HepG2 (cell line): ENCODE measurements at regions not wholly inside any gene's neighbourhood (a gene's known extent, or its start where the extent isn't known, plus 50 kb on each side); places are given as distances from the start of the nearest gene placed in this dataset.
A peak's percentile ranks its signal among the peaks of the same experiment; 100 is the strongest.

Experiments
- BRD4 ChIP-seq: sonication (generic); formaldehyde crosslinking; IDR thresholded peaks from 2 replicates; pipeline ENCODE4 v1.4.0; 2020; ENCODE audit warnings: missing genetic modification reagents
- HNRNPUL1 ChIP-seq: fragments of 200-400 bp; formaldehyde crosslinking; IDR thresholded peaks from 2 replicates; pipeline ENCODE4 v1.6.1; 2017; ENCODE audit warnings: low read depth, mild to moderate bottlenecking, low read length, moderate library complexity
- IKZF4 ChIP-seq: sonication (generic); formaldehyde crosslinking; IDR thresholded peaks from 2 replicates; pipeline ENCODE4 v1.5.1; 2020; ENCODE audit warnings: borderline replicate concordance, mild to moderate bottlenecking, low read depth, missing genetic modification reagents; ENCODE audit errors: not compliant biosample characterization
- MAF1 ChIP-seq: sonication (generic); formaldehyde crosslinking; IDR thresholded peaks from 2 replicates; pipeline ENCODE4 v1.5.0; 2020; ENCODE audit warnings: missing genetic modification reagents, borderline replicate concordance
- MZF1 ChIP-seq: sonication (generic); formaldehyde crosslinking; IDR thresholded peaks from 2 replicates; pipeline ENCODE4 v1.8.1; 2023; ENCODE audit warnings: mild to moderate bottlenecking, missing genetic modification reagents, borderline replicate concordance
- PRPF4 ChIP-seq: fragments of 200-400 bp; formaldehyde crosslinking; IDR thresholded peaks from 2 replicates; pipeline ENCODE4 v1.6.1; 2016; ENCODE audit warnings: low read length, low read depth; ENCODE audit not compliant: poor library complexity, severe bottlenecking
- XBP1 ChIP-seq: sonication (generic); formaldehyde crosslinking; IDR thresholded peaks from 2 replicates; pipeline ENCODE4 v1.5.0; 2020; ENCODE audit warnings: missing genetic modification reagents
- ZNF24 ChIP-seq: fragments of 450-650 bp; IDR thresholded peaks from 2 replicates; pipeline ENCODE4 v1.6.1; 2017; ENCODE audit warnings: antibody characterized with exemption, mild to moderate bottlenecking
- ZNF792 ChIP-seq: IDR thresholded peaks from 2 replicates; pipeline ENCODE4 v1.6.1; 2016
- TF ChIP-seq, protein P1 (sequence below): sonication (generic); formaldehyde crosslinking; IDR thresholded peaks from 2 replicates; pipeline ENCODE4 v1.5.1; 2020; ENCODE audit warnings: missing genetic modification reagents, mild to moderate bottlenecking, borderline replicate concordance
- TF ChIP-seq, protein P2 (sequence below): sonication (generic); formaldehyde crosslinking; IDR thresholded peaks from 2 replicates; pipeline ENCODE4 v1.4.0; 2020; ENCODE audit warnings: missing genetic modification reagents, borderline replicate concordance

DNA sequence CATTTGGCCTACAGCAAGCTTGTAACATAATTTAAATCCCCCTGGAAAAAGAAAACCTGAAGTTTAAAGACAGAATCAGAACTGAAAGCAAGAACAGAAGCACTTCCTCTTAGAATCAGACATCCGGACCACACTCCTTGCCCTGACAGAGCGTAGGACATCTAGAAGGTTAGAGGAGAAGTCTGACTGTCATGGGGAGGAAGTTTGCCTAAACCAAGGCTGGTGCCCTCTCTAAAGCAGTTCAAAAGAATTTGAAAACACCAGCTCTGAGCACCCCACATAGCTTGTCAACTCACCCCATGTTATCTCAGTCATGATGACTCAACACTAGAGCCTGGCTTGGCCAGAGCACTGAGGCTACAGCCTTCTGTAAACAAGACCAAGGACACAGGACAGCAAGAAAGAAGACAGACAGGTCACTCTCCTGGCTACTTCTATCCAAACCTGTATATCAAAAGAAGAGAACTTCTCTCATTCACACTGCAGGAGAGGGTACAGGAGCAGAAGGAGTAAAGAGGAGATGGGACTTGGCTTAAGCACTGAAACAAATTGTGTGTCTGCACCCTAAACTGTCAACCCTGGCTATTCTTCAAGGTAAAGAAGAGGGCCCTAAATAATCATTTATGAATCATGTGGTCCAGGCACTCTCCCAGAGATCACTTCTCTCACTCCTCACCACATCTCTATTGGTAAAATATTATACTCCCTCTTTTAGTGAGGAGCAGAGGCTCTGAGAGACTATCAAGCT, 198.6 kb downstream of the MEMO1 start (continued):
- TF ChIP-seq, protein P1, sequence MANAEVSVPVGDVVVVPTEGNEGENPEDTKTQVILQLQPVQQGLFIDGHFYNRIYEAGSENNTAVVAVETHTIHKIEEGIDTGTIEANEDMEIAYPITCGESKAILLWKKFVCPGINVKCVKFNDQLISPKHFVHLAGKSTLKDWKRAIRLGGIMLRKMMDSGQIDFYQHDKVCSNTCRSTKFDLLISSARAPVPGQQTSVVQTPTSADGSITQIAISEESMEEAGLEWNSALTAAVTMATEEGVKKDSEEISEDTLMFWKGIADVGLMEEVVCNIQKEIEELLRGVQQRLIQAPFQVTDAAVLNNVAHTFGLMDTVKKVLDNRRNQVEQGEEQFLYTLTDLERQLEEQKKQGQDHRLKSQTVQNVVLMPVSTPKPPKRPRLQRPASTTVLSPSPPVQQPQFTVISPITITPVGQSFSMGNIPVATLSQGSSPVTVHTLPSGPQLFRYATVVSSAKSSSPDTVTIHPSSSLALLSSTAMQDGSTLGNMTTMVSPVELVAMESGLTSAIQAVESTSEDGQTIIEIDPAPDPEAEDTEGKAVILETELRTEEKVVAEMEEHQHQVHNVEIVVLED (CRISPR knock-in tag): no peak
- TF ChIP-seq MAF1 (no peak), BRD4 (no peak), XBP1 (no peak), MZF1 (CRISPR knock-in tag) (no peak), ZNF792 (CRISPR knock-in tag) (peak; percentile 76; the same call in 1 of the 2 replicates), ZNF24 (no peak), IKZF4 (CRISPR knock-in tag) (no peak), PRPF4 (no peak), HNRNPUL1 (no peak)
- TF ChIP-seq, protein P2, sequence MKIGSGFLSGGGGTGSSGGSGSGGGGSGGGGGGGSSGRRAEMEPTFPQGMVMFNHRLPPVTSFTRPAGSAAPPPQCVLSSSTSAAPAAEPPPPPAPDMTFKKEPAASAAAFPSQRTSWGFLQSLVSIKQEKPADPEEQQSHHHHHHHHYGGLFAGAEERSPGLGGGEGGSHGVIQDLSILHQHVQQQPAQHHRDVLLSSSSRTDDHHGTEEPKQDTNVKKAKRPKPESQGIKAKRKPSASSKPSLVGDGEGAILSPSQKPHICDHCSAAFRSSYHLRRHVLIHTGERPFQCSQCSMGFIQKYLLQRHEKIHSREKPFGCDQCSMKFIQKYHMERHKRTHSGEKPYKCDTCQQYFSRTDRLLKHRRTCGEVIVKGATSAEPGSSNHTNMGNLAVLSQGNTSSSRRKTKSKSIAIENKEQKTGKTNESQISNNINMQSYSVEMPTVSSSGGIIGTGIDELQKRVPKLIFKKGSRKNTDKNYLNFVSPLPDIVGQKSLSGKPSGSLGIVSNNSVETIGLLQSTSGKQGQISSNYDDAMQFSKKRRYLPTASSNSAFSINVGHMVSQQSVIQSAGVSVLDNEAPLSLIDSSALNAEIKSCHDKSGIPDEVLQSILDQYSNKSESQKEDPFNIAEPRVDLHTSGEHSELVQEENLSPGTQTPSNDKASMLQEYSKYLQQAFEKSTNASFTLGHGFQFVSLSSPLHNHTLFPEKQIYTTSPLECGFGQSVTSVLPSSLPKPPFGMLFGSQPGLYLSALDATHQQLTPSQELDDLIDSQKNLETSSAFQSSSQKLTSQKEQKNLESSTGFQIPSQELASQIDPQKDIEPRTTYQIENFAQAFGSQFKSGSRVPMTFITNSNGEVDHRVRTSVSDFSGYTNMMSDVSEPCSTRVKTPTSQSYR: no peak; the same call in 1 of the 2 replicates
